CD4-positive, alpha-beta T cell treated with Interleukin-17A for 1 hour (primary cell): ENCODE measurements at regions not wholly inside any gene's neighbourhood (a gene's known extent, or its start where the extent isn't known, plus 50 kb on each side); places are given as distances from the start of the nearest gene placed in this dataset.

Source experiments
- DNase-seq: peaks from one replicate; pipeline ENCODE4 v3.0.0-alpha.2; 2020

- DNase-seq, result no peak
Measured at GRCh38 chr20:52817511-52817910, 154.6 kb upstream of the TSHZ2 start.

- no peak for DNase-seq
Measured at GRCh38 chr20:52814371-52814770, 157.8 kb upstream of the TSHZ2 start.

DNA sequence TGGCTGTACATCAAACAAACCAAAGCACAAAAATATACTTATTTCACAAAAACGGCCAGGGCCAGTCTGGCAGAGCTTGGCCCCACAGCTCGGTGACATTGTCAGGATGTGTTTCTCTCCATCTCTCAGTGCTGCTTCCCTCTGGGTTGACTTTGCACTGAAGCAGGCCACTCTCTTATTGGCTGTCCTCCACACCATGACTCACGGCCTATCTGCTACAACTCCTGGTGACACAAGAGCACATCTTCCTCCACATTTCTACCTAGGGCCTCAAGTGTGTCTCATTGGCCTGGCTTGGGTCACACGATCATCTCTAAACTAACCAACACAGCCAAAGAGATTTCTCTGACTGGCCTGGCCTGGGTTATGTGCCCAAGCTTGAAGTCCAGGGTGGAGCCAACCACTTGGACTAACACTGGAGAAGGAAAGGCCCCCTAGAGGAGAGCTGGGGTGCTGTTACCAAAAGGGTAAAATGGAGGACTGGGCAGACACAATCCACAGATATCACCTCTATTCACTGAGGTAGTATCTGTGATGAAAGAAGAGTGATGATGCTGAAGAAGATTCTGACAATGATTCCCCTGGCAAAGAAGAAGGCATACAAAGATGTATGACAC, 159.8 kb upstream of the TSHZ2 start:
- DNase-seq, result no peak

- DNase-seq, result no peak
Measured at GRCh38 chr20:52809003-52809402, 163.2 kb upstream of the TSHZ2 start.

GRCh38 chr20:52806918-52807317, 165.2 kb upstream of the TSHZ2 start:
- DNase-seq, result no peak

DNA sequence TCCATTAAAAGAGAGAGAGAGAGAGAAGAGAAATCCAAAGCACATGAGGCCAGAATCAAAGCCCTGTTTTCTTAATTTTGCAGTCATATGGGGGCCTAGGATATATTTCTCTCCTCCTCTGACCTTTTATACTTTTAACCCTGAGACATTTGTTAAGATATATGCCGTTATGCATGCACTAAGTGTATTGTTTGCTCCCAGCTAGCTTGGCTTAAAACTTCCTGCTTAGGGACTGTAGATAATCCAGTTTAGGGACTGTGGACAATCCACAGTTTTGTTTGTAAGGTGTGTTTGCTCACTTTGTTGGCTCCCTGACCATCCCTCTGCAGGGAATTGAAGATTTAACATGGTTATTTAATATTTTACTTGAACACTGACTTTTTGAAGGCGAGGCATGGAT, 166.3 kb upstream of the TSHZ2 start:
- no peak for DNase-seq

GRCh38 chr20:52805296-52805571, 166.9 kb upstream of the TSHZ2 start:
- DNase-seq, result no peak

- no peak for DNase-seq
Measured at GRCh38 chr20:52804497-52805295, 167.5 kb upstream of the TSHZ2 start.

DNA sequence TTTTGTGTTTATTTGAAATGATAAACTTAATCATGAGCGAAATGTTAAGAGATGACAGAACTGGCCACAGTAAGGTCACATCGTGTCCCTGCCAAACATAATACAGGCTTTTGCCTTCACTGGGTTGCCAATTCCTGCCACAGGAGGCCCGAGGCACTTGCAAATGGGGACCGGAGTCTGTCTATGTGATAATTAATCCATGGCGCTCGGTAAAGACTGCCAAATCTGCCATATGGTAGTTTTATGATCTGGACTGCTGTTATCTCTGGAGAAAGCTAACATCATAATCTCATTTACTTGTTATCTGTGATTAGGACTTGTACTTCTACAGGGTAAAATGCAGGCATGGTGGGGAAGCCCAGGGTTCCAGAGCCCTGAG, 170.5 kb upstream of the TSHZ2 start:
- no peak for DNase-seq

GRCh38 chr20:52800734-52801627, 171.2 kb upstream of the TSHZ2 start:
- no peak for DNase-seq

- no peak for DNase-seq
Measured at GRCh38 chr20:52799130-52799529, 173.0 kb upstream of the TSHZ2 start.

- no peak for DNase-seq
Measured at GRCh38 chr20:52798124-52798523, 174.0 kb upstream of the TSHZ2 start.

GRCh38 chr20:52794853-52795252, 177.3 kb upstream of the TSHZ2 start:
- no peak for DNase-seq

- no peak for DNase-seq
Measured at GRCh38 chr20:52793339-52793963, 178.7 kb upstream of the TSHZ2 start.

GRCh38 chr20:52791091-52791490, 181.1 kb upstream of the TSHZ2 start:
- no peak for DNase-seq

- no peak for DNase-seq
Measured at GRCh38 chr20:52789716-52790115, 182.4 kb upstream of the TSHZ2 start.

- DNase-seq, result no peak
Measured at GRCh38 chr20:52787962-52788361, 184.2 kb upstream of the TSHZ2 start.

DNA sequence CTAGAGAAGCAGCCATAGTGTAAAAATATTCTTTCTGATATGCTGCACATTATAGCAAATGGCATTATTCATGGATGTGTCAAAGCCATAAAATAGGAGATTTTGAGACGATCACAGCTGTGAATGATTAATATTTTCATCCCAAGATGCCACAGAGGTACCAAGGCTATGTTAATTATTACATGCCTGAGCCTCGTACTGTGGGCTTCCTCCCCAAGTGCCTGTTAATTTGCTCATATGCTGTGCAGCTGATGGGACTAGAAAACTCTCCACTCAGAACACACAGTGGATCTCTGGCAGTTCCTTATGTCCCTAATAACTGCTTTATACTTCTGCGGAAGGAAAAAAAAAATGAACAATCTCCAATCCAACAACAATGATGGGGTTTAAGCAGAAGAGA, 184.9 kb upstream of the TSHZ2 start:
- DNase-seq, result no peak

- DNase-seq, result no peak
Measured at GRCh38 chr20:52785679-52786078, 186.5 kb upstream of the TSHZ2 start.

- DNase-seq, result peak; percentile 4
Measured at GRCh38 chr20:52783769-52784168, 188.4 kb upstream of the TSHZ2 start.

GRCh38 chr20:52780462-52780861, 191.7 kb upstream of the TSHZ2 start:
- DNase-seq, result no peak

DNA sequence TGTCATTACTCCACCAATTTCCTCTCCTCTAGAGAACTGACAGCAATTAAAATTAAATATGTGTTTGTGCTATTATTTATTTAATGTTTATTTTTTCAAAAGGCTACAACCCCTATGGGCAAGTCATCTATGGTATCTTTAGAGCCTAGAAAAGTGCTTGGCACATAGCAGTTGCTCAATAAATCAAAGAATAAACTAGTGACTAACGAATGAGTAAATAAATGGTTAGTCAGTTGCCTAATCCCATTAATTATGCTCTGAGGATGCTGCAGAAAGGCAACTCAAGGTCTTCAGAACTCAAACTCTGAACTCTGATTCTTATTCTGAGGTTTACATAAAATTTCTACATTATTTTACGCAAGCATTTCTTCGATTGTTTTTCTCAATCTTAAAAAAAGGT, 193.0 kb upstream of the TSHZ2 start:
- DNase-seq, result no peak

GRCh38 chr20:52777171-52777570, 195.0 kb upstream of the TSHZ2 start:
- no peak for DNase-seq

- no peak for DNase-seq
Measured at GRCh38 chr20:52775786-52776185, 196.4 kb upstream of the TSHZ2 start.
